SK-N-SH (cell line): ENCODE measurements at regions not wholly inside any gene's neighbourhood (a gene's known extent, or its start where the extent isn't known, plus 50 kb on each side); places are given as distances from the start of the nearest gene placed in this dataset.

ENCODE experiments used
- CTCF ChIA-PET: fragments of 300-600, 350-600 bp; formaldehyde crosslinking; extraction: SDS; loops from one replicate; lab custom pipeline; 2021; lab: Yijun Ruan, JAX
- POLR2A ChIA-PET: fragments of 350-600 bp; sonication (Branson Sonifier 250); formaldehyde crosslinking; extraction: SDS; loops from one replicate; lab custom pipeline; 2020; ENCODE audit warnings: antibody characterized with exemption, inconsistent platforms; lab: Yijun Ruan, JAX
- DNase-seq: peaks from one replicate; pipeline ENCODE4 v3.0.0; 2012
- H2AFZ ChIP-seq: fragments of 200-600 bp; sonication (generic); 2 replicates; pipeline ENCODE4 v1.8.1; 2016; ENCODE audit warnings: antibody characterized with exemption, mild to moderate bottlenecking, low read depth
- H3F3A ChIP-seq: fragments of 200-600 bp; sonication (generic); replicated peaks from 2 replicates; pipeline ENCODE3; 2016; ENCODE audit warnings: antibody characterized with exemption, mild to moderate bottlenecking; ENCODE audit not compliant: insufficient read depth
- H3K27ac ChIP-seq, 2 experiments: fragments of 200-500 bp in 1 of 2; fragments of 200-600 bp in 1 of 2; sonication (Bioruptor generic) in 1 of 2; sonication (generic), shearing (Covaris generic) in 1 of 2; 2 replicates each; pipeline versions ENCODE4 v1.5.1 to v1.6.1; 2014 to 2016; ENCODE audit warnings: low read depth in 2 of 2, inconsistent platforms in 1 of 2, low read length in 1 of 2, mild to moderate bottlenecking in 1 of 2, mixed read lengths in 1 of 2
- H3K27me3 ChIP-seq: fragments of 200-600 bp; sonication (generic), shearing (Covaris generic); 2 replicates; pipeline ENCODE4 v1.6.1; 2016; ENCODE audit warnings: mixed run types; ENCODE audit not compliant: insufficient read depth
- H3K36me3 ChIP-seq, 2 experiments: fragments of 200-500 bp in 1 of 2; fragments of 200-600 bp in 1 of 2; sonication (Bioruptor generic) in 1 of 2; sonication (generic) in 1 of 2; replicated peaks in 1 of 2; 2 replicates each; pipeline versions ENCODE3 to v1.5.1; 2014 to 2016; ENCODE audit warnings: low read length in 1 of 2, mild to moderate bottlenecking in 1 of 2; ENCODE audit not compliant: insufficient read depth in 2 of 2, control insufficient read depth in 1 of 2
- H3K4me1 ChIP-seq, 2 experiments: fragments of 200-500 bp in 1 of 2; fragments of 200-600 bp in 1 of 2; sonication (Bioruptor generic) in 1 of 2; sonication (generic), shearing (Covaris generic) in 1 of 2; 2 replicates each; pipeline versions ENCODE4 v1.5.1 to v1.6.1; 2014 to 2016; ENCODE audit warnings: low read depth in 1 of 2, low read length in 1 of 2, mixed run types in 1 of 2; ENCODE audit not compliant: insufficient read depth in 2 of 2, control insufficient read depth in 1 of 2
- H3K4me2 ChIP-seq: fragments of 200-600 bp; sonication (generic), shearing (Covaris generic); 2 replicates; pipeline ENCODE4 v1.6.1; 2017; ENCODE audit warnings: mixed run types
- H3K4me3 ChIP-seq, 2 experiments: fragments of 200-500 bp in 1 of 2; fragments of 200-600 bp in 1 of 2; sonication (Bioruptor generic) in 1 of 2; sonication (generic), shearing (Covaris generic) in 1 of 2; 2 replicates each; pipeline versions ENCODE4 v1.5.1 to v1.8.1; 2014 to 2016; ENCODE audit warnings: low read depth in 2 of 2, inconsistent platforms in 1 of 2, low read length in 1 of 2, mild to moderate bottlenecking in 1 of 2, mixed read lengths in 1 of 2, moderate library complexity in 1 of 2
- H3K79me2 ChIP-seq: fragments of 200-600 bp; sonication (generic); 2 replicates; pipeline ENCODE4 v1.8.1; 2017; ENCODE audit warnings: mild to moderate bottlenecking; ENCODE audit not compliant: insufficient read depth
- H3K9ac ChIP-seq: fragments of 200-600 bp; sonication (generic); 2 replicates; pipeline ENCODE4 v1.6.1; 2017; ENCODE audit warnings: mixed run types
- H3K9me2 ChIP-seq: fragments of 200-600 bp; sonication (generic); 2 replicates; pipeline ENCODE4 v1.6.1; 2017; ENCODE audit warnings: mixed run types
- H3K9me3 ChIP-seq: fragments of 200-600 bp; sonication (generic); 2 replicates; pipeline ENCODE4 v1.6.1; 2017; ENCODE audit warnings: mixed run types, mild to moderate bottlenecking, moderate library complexity
- H4K20me1 ChIP-seq: fragments of 200-600 bp; sonication (generic); 2 replicates; pipeline ENCODE4 v1.6.1; 2017; ENCODE audit warnings: mild to moderate bottlenecking, mixed run types; ENCODE audit not compliant: insufficient read depth
- CTCF ChIP-seq: fragments of 200-600 bp; sonication (generic); IDR thresholded peaks from 2 replicates; pipeline ENCODE4 v1.6.1; 2017; ENCODE audit warnings: antibody characterized with exemption, mild to moderate bottlenecking, moderate library complexity
- ELF1 ChIP-seq: IDR thresholded peaks from 2 replicates; pipeline ENCODE4 v1.4.0; 2012
- EP300 ChIP-seq, 2 experiments: IDR thresholded peaks; 2 replicates each; pipeline versions ENCODE4 v1.4.0 to v1.6.1; 2012; ENCODE audit warnings: borderline replicate concordance in 1 of 2, low read depth in 1 of 2, low read length in 1 of 2
- EZH2phosphoT487 ChIP-seq: fragments of 200-600 bp; sonication (generic); IDR thresholded peaks from 2 replicates; pipeline ENCODE4 v1.6.1; 2017; ENCODE audit warnings: low read depth, mixed run types, mild to moderate bottlenecking, antibody characterized with exemption, moderate library complexity, borderline replicate concordance
- FOSL2 ChIP-seq: IDR thresholded peaks from 2 replicates; pipeline ENCODE4 v1.4.0; 2012; ENCODE audit warnings: low read depth, mild to moderate bottlenecking, moderate library complexity, borderline replicate concordance
- FOXM1 ChIP-seq: IDR thresholded peaks from 2 replicates; pipeline ENCODE4 v1.4.0; 2012; ENCODE audit warnings: low read depth, mild to moderate bottlenecking
- IRF3 ChIP-seq: fragments of 150-350 bp; IDR thresholded peaks from 2 replicates; pipeline ENCODE4 v1.6.1; 2016; ENCODE audit warnings: mild to moderate bottlenecking, low read depth, low read length
- JUND ChIP-seq: IDR thresholded peaks from 2 replicates; pipeline ENCODE4 v1.4.0; 2012
- NFIC ChIP-seq: IDR thresholded peaks from 2 replicates; pipeline ENCODE4 v1.4.0; 2012; ENCODE audit warnings: borderline replicate concordance
- NRF1 ChIP-seq: IDR thresholded peaks from 2 replicates; pipeline ENCODE4 v1.6.1; 2012; ENCODE audit warnings: low read depth, mild to moderate bottlenecking, low read length
- PBX3 ChIP-seq: IDR thresholded peaks from 2 replicates; pipeline ENCODE4; 2012
- POLR2AphosphoS5 ChIP-seq: IDR thresholded peaks from 2 replicates; pipeline ENCODE4 v1.6.1; 2012; ENCODE audit warnings: low read depth, low read length
- TCF12 ChIP-seq: IDR thresholded peaks from 2 replicates; pipeline ENCODE4 v1.4.0; 2012
- TEAD4 ChIP-seq: IDR thresholded peaks from 2 replicates; pipeline ENCODE4 v1.4.0; 2012; ENCODE audit warnings: mild to moderate bottlenecking, borderline replicate concordance; ENCODE audit not compliant: insufficient read depth
- USF2 ChIP-seq: fragments of 150-350 bp; IDR thresholded peaks from 2 replicates; pipeline ENCODE4 v1.6.1; 2017; ENCODE audit warnings: antibody characterized with exemption, low read length, low read depth, borderline replicate concordance
- YY1 ChIP-seq: IDR thresholded peaks from 2 replicates; pipeline ENCODE4 v1.4.0; 2012; ENCODE audit warnings: low read depth, mild to moderate bottlenecking
- ZBTB33 ChIP-seq: IDR thresholded peaks from 2 replicates; pipeline ENCODE4 v1.4.0; 2012; ENCODE audit warnings: low read depth, borderline replicate concordance
- TF ChIP-seq, protein P1 (sequence below): IDR thresholded peaks from 2 replicates; pipeline ENCODE4 v1.4.0; 2012; ENCODE audit warnings: low read depth

DNA sequence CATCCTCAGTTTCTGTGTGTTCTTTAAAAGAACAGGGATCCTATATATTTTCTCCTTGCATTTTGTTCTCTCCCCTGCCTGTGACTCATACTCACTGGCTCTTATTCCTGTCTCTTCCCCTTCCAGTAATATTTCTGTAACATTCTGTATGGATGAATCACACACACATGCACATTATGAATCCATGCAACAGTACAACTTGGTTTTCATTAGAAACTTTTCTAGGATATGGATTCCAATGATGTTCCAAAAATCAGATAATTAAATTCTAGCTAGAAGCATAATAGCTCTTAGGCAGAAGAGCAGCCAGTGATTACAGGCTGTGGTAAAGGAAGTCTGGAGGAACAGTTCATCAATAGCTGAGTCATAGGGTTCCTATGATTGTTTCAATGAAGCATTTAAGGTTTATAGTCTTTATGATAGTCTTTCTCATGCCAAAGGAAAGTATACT lies 119.6 kb upstream of the PMFBP1 start:
- Histone ChIP-seq H3K9me2 (no peaks in the 10 kb centered on the region), H2AFZ (peak overlapping the region; percentile 65), H3K27ac (peak overlapping the region; percentile 94 to 98), H3K27me3 (no peaks in the 10 kb centered on the region), H3K4me2 (peak overlapping the region; percentile 69), H3F3A (peaks cover 33% of the 10 kb centered on the region), H3K9me3 (no peaks in the 10 kb centered on the region), H3K36me3 (peaks cover 0 to 4% of the 10 kb centered on the region in 2 experiments), H3K4me3 (peak overlapping the region in 1 of 2 experiments; percentile 57; a peak in 3 of 4 replicates), H4K20me1 (no peaks in the 10 kb centered on the region), H3K4me1 (peaks cover 0 to 10% of the 10 kb centered on the region in 2 experiments; a peak in 3 of 4 replicates), H3K9ac (peak overlapping the region; percentile 63), H3K79me2 (no peaks in the 10 kb centered on the region)
- TF ChIP-seq USF2, result no peak
- TF ChIP-seq NFIC, result peak; percentile 64; the same call in 1 of the 2 replicates
- peak; percentile 63 for TF ChIP-seq TEAD4
- 0 out of 2 replicates have a peak, but pooled peaks have one; percentile 23 for TF ChIP-seq YY1
- TF ChIP-seq IRF3, result no peak
- TF ChIP-seq FOXM1, result peak; percentile 90
- peak; percentile 72; the same call in 1 of the 2 replicates for TF ChIP-seq POLR2AphosphoS5
- TF ChIP-seq JUND, result peak; percentile 96
- TF ChIP-seq CTCF, result no peak
- peak; percentile 92 for TF ChIP-seq TCF12
- peak; percentile 15 to 90; a peak in 3 of 4 replicates for TF ChIP-seq EP300 (IDR thresholded peaks at IDR 0.05; ENCODE audit: borderline replicate concordance in 1 of 2, low read depth in 1 of 2, low read length in 1 of 2)
- no peak for TF ChIP-seq EZH2phosphoT487
- peak; percentile 96 for TF ChIP-seq FOSL2
- 0 out of 2 replicates have a peak, but pooled peaks have one; percentile 1 for TF ChIP-seq ELF1
- TF ChIP-seq ZBTB33, result peak; percentile 33; the same call in 1 of the 2 replicates
- peak; percentile 47; the same call in 1 of the 2 replicates for TF ChIP-seq PBX3
- TF ChIP-seq NRF1, result no peak
- TF ChIP-seq, protein P1, sequence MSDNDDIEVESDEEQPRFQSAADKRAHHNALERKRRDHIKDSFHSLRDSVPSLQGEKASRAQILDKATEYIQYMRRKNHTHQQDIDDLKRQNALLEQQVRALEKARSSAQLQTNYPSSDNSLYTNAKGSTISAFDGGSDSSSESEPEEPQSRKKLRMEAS, result peak; percentile 43; the same call in 1 of the 2 replicates
- ChIA-PET CTCF (no interaction called here), POLR2A (no interaction called here)
- no peak for DNase-seq
